ENCODE measurements at regions not wholly inside any gene's neighbourhood (a gene's known extent, or its start where the extent isn't known, plus 50 kb on each side); places are given as distances from the start of the nearest gene placed in this dataset.
"Not testable (repeated sequence)": the region's sequence is repeated elsewhere in the genome, so short reads cannot be mapped to it uniquely, and the experiment has no call there.

DNA sequence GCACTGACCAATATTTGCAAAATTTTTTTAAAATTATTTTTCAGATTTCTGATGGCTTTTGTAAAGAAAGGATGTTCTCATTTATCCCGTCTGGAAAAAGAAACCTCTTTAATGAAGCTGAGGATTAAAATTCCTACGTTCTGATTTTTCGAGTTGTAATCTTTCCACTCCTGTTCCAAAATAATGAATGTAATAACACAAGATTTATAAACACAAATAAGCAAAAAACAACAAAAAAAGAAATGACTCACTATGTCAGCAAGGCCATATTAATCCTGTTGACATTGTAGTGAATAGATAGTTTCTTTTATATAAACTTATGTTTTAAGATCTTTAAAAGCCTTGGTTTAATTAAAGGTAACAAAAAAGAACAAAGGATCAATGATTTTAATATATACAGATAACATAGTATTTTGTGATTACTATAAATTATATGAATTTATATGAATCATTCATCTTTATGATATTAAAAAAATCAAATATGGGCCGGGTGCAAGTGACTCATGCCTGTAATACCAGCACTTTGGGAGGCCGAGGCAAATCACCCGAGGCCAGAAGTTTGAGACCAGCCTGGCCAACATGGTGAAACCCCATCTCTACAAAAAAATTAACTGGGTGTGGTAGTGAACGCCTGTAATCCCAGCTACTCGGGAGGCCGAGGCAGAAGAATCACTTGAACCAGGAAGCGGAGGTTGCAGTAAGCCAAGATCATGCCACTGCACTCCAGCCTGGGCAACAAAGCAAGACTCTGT is 336.6 kb upstream of the DAB2 start:
- no peak for ATAC-seq
- no peak overlapping the region for H3K4me3 ChIP-seq (ENCODE audit: low read length)
- H3K9me3 ChIP-seq (ENCODE audit: control insufficient read depth, low read length): no peaks in the 10 kb centered on the region
- peak overlapping the region; percentile 68 for H3K27ac ChIP-seq (ENCODE audit: low read length)
- H3K4me1 ChIP-seq (ENCODE audit: control insufficient read depth, insufficient read depth, low read length): no peaks in the 10 kb centered on the region
- no peak for DNase-seq
- H3K27me3 ChIP-seq (ENCODE audit: control insufficient read depth, insufficient read depth): no peaks in the 10 kb centered on the region
- intact Hi-C loops (cut with DNase I): no loop called here
- WGBS: 75% methylated on average over 10 of the region's 10 CpGs

DNA sequence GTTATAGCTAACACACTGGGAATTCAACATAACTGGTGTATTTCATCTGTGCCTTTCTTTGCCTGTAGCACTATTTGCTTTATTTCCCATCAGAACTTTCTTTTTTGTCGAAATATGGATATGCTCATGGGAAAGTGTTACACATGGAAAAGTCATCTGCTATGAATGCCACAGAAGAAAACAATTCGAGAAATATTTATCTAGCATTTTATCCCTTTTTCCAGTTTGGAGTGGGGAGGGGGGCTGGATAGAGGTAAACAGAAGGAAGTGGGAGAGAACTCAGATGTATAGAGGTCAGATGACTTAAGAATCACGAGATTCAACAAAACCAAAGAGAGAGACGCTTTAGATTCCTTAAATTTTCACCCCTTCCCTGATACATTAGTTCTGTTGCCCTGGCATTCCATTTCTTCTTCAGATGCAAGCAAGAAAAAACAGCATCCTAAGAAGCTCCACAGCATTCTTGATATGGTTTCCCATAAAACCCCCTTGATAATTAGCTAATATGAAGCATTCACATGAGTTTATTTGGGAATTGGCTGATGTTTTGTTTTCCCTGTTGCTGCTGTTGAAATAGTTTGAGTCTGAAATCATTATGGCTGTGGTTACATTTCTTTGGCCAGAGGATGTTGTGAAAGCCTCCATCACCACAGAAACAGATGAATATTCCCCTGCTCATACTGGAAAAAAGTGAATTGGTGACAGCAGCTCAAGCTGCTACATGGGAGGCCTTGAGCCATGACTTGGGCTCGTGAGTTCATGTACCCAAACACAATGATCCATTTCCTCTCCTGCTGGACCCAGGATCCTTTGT is 335.8 kb upstream of the DAB2 start:
- no peak overlapping the region for H3K4me3 ChIP-seq (ENCODE audit: low read length)
- WGBS: 39% methylated on average over 5 of the region's 5 CpGs
- peak; percentile 16 to 63 (median 49) for DNase-seq
- H3K4me1 ChIP-seq (ENCODE audit: control insufficient read depth, insufficient read depth, low read length): no peaks in the 10 kb centered on the region
- no peak overlapping the region for H3K27ac ChIP-seq (ENCODE audit: low read length)
- H3K27me3 ChIP-seq (ENCODE audit: control insufficient read depth, insufficient read depth): no peaks in the 10 kb centered on the region
- intact Hi-C loops (cut with DNase I): no loop called here
- H3K9me3 ChIP-seq (ENCODE audit: control insufficient read depth, low read length): no peaks in the 10 kb centered on the region
- ATAC-seq: peak; percentile 84 to 97

DNA sequence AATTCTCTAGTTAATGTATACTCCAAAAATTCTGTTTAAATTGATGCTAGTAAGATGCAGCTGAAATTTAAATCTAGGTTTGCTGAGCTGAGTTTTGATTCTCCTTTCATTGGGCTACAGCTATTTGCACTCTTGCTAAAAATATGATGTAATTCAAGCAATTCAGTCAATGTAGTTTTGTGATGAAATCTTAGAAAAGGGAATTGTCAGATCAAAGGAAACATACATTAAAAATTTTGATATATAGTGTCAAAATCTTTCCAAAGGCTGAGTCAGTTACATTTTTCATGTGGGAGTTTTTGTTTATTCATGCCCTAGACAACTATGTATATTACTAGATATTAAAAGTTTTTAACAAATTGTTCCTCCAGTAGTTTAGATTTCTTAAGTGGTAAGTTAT is 334.9 kb upstream of the DAB2 start:
- no peak overlapping the region for H3K27ac ChIP-seq (ENCODE audit: low read length)

DNA sequence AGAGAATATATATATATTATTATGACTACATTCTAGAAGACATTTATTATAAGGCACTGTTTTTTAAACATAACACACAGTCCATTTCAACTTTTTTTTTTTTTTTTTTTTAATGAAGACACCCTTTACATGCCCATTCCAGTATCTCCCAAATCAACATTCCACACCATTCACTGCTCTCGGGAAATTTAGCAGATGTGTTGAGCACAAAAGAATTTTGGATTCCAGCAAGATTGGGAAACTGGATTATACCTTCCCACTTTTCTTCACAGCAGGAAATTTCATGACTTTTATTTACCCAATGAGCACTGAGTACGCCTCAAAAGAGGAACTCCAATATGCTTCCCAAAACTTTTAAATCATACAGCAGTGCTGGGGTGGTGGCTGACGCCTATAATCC is 333.6 kb upstream of the DAB2 start:
- H3K4me3 ChIP-seq (ENCODE audit: low read length): no peak overlapping the region
- ATAC-seq (no peak), DNase-seq (no peak)
- H3K27ac ChIP-seq (ENCODE audit: low read length): no peak overlapping the region
- H3K27me3 ChIP-seq (ENCODE audit: control insufficient read depth, insufficient read depth): no peaks in the 10 kb centered on the region
- no peaks in the 10 kb centered on the region for H3K4me1 ChIP-seq (ENCODE audit: control insufficient read depth, insufficient read depth, low read length)
- H3K9me3 ChIP-seq (ENCODE audit: control insufficient read depth, low read length): no peaks in the 10 kb centered on the region
- WGBS: 77% methylated on average over 3 of the region's 3 CpGs
- intact Hi-C loops (cut with DNase I): no loop called here

More for the DNA sequence above, 334.9 kb upstream of the DAB2 start:
- Histone ChIP-seq H3K27me3 (ENCODE audit: control insufficient read depth, insufficient read depth) (no peaks in the 10 kb centered on the region), H3K4me1 (ENCODE audit: control insufficient read depth, insufficient read depth, low read length) (no peaks in the 10 kb centered on the region), H3K4me3 (ENCODE audit: low read length) (no peak overlapping the region), H3K9me3 (ENCODE audit: control insufficient read depth, low read length) (no peaks in the 10 kb centered on the region)
- ATAC-seq (no peak), DNase-seq (no peak)
- intact Hi-C loops (cut with DNase I): no loop called here

DNA sequence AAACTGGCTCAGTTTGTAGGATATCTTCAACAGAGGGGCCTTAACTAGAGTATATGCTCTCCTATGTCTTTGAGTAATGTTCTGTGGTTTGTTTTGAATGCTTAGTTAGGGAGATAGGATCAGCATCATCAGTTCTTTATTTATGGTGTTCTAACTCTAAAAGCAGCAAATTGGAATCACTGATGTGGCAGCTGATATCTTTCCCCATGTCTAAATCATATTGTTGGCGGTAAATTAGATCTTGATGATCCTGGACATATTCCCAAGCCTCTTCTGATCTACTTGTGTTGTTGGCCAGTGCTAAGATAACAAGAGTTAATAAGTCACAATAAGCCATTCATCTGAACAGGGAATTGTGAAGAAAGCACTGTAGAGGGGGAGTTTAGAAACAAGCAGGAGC is 332.4 kb upstream of the DAB2 start:
- Histone ChIP-seq H3K27ac (ENCODE audit: low read length) (no peak overlapping the region), H3K27me3 (ENCODE audit: control insufficient read depth, insufficient read depth) (no peaks in the 10 kb centered on the region), H3K9me3 (ENCODE audit: control insufficient read depth, low read length) (no peaks in the 10 kb centered on the region), H3K4me1 (ENCODE audit: control insufficient read depth, insufficient read depth, low read length) (no peaks in the 10 kb centered on the region), H3K4me3 (ENCODE audit: low read length) (no peak overlapping the region)
- no peak for DNase-seq
- no peak for ATAC-seq
- 73% methylated on average over 1 of the region's 1 CpG for WGBS
- intact Hi-C loops (cut with DNase I): no loop called here

DNA sequence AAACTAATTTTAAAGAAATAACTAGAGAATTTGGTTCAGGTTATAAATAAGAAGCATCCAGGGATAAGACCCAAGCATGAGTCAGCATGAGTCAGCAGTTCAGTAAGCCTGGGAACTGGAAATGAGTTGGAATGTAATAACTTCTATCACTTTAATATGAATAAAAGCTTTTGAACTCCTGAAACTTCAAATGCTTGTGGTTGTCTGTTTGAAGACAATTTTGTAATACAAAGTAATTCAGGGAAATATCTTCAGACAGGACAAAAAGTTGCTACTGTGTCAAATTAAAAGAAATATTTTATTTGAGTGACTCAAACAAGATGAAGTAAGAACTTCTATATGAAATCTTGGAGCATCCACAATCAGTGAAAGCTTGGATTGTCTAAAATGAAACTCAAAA is 331.2 kb upstream of the DAB2 start:
- H3K4me1 ChIP-seq (ENCODE audit: control insufficient read depth, insufficient read depth, low read length): no peaks in the 10 kb centered on the region
- H3K27ac ChIP-seq (ENCODE audit: low read length): no peak overlapping the region
- no peak overlapping the region for H3K4me3 ChIP-seq (ENCODE audit: low read length)
- ATAC-seq: no peak
- H3K9me3 ChIP-seq (ENCODE audit: control insufficient read depth, low read length): no peaks in the 10 kb centered on the region
- intact Hi-C loops (cut with DNase I): no loop called here
- DNase-seq: peak in 1 of 3 donors; percentile 15
- no peaks in the 10 kb centered on the region for H3K27me3 ChIP-seq (ENCODE audit: control insufficient read depth, insufficient read depth)

DNA sequence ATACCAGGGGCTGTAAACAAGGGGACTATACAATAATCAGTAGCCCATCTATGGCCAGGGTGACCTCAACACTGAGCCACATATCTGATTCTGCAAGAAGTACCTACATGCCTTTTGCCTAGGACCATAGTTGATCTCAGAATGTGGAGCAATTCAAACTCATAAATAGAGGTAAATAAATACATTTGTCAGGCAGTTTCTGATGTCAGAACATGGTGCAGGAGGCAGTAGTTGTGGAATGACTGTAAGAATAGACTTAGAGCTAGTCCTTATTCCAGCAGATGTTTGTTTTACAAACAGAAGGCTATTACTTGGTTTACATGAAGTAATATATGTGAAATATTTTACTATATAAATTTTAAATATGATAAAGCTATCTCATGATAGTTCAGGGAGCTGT is 330.7 kb upstream of the DAB2 start:
- intact Hi-C loops (cut with DNase I): no loop called here
- Histone ChIP-seq H3K9me3 (ENCODE audit: control insufficient read depth, low read length) (no peaks in the 10 kb centered on the region), H3K4me3 (ENCODE audit: low read length) (no peak overlapping the region), H3K4me1 (ENCODE audit: control insufficient read depth, insufficient read depth, low read length) (no peaks in the 10 kb centered on the region), H3K27ac (ENCODE audit: low read length) (no peak overlapping the region), H3K27me3 (ENCODE audit: control insufficient read depth, insufficient read depth) (no peaks in the 10 kb centered on the region)
- ATAC-seq (no peak), DNase-seq (no peak)

DNA sequence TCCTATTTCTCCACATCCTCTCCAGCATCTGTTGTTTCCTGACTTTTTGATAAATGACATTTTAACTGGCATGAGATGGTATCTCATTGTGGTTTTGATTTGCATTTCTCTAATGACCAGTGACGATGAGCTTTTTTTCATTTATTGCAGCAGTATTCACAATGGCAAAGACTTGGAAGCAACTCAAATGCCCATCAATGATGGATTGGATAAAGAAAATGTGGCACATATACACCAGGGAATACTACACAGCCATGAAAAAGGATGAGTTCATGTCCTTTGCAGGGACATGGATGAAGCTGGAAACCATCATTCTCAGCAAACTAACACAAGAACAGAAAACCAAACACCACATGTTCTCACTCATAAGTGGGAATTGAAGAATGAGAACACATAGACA is 329.0 kb upstream of the DAB2 start:
- H3K4me1 ChIP-seq (ENCODE audit: control insufficient read depth, insufficient read depth, low read length); H3K27ac ChIP-seq (ENCODE audit: low read length); ATAC-seq; DNase-seq; H3K4me3 ChIP-seq (ENCODE audit: low read length); intact Hi-C loops (cut with DNase I); H3K27me3 ChIP-seq (ENCODE audit: control insufficient read depth, insufficient read depth); H3K9me3 ChIP-seq (ENCODE audit: control insufficient read depth, low read length): not testable (repeated sequence)
- 94% methylated on average over 1 of the region's 1 CpG for WGBS

DNA sequence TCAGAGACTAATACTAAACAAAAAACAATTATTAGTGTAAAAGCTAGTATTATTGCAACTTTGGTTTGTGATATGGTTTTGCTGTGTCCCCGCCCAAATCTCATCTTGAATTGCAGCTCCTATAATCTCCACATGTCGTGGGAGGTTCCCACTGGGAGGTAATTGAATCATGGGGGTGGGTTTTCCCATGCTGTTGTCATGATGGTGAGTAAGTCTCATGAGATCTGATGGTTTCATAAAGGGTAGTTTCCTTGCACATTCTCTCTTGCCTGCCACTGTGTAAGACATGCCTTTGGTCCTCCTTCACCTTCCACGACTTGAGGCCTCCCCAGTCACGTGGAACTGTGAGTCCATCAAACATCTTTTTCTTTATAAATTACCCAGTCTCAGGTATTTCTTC is 325.9 kb upstream of the DAB2 start:
- H3K4me1 ChIP-seq (ENCODE audit: control insufficient read depth, insufficient read depth, low read length): no peaks in the 10 kb centered on the region
- no peak overlapping the region for H3K27ac ChIP-seq (ENCODE audit: low read length)
- WGBS: 85% methylated on average over 4 of the region's 4 CpGs
- no peak overlapping the region for H3K4me3 ChIP-seq (ENCODE audit: low read length)
- no peaks in the 10 kb centered on the region for H3K27me3 ChIP-seq (ENCODE audit: control insufficient read depth, insufficient read depth)
- intact Hi-C loops (cut with DNase I): no loop called here
- H3K9me3 ChIP-seq (ENCODE audit: control insufficient read depth, low read length): peaks cover 3% of the 10 kb centered on the region
- DNase-seq (peak in 1 of 3 donors; percentile 0), ATAC-seq (no peak)

DNA sequence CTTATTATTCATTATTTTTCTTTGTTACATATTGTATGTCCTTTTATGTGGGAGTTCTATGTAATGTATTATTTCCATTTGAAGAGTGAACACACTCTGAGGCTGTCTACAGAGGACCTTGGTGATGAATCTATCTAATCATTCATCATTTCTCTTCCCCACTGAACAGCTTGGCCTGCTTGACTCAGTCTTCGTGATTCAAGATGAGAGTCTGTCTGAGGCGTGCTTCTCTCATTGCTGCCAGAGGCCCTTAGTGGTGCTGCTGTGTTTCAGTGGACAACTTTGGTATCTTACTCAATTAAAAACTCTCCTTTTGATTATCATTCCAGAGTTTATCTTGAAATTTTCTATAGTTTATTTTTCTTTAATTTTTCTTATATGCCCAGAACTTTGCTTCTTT is 318.1 kb upstream of the DAB2 start:
- no peak for ATAC-seq
- no peak overlapping the region for H3K27ac ChIP-seq (ENCODE audit: low read length)
- H3K9me3 ChIP-seq (ENCODE audit: control insufficient read depth, low read length): peaks cover 2% of the 10 kb centered on the region
- DNase-seq: no peak
- no peaks in the 10 kb centered on the region for H3K4me1 ChIP-seq (ENCODE audit: control insufficient read depth, insufficient read depth, low read length)
- intact Hi-C loops (cut with DNase I): no loop called here
- H3K27me3 ChIP-seq (ENCODE audit: control insufficient read depth, insufficient read depth): no peaks in the 10 kb centered on the region
- H3K4me3 ChIP-seq (ENCODE audit: low read length): no peak overlapping the region
- WGBS: 83% methylated on average over 2 of the region's 2 CpGs

DNA sequence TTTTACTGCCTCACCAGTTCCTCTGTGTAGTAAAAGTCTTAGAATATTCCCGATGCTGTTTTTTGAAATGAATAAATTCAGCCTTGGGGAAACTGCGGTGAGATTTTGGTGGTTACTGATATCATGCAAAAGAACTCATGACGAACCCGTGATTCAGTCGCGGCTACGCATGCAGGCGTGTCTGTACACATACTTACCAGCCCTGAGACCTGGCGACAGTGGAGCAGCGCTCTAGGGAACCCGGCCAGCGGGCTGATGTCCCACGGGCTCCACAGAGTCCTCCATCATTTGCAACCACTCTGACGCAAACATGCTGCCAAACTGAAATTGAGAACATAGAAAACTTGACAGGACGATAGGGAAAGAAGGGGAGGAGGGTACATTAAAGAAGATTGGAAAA is 315.6 kb upstream of the DAB2 start:
- DNase-seq (peak in 1 of 3 donors; percentile 34), ATAC-seq (no peak)
- intact Hi-C loops (cut with DNase I): no loop called here
- H3K27me3 ChIP-seq (ENCODE audit: control insufficient read depth, insufficient read depth): no peaks in the 10 kb centered on the region
- H3K9me3 ChIP-seq (ENCODE audit: control insufficient read depth, low read length): no peaks in the 10 kb centered on the region
- no peaks in the 10 kb centered on the region for H3K4me1 ChIP-seq (ENCODE audit: control insufficient read depth, insufficient read depth, low read length)
- H3K4me3 ChIP-seq (ENCODE audit: low read length): no peak overlapping the region
- no peak overlapping the region for H3K27ac ChIP-seq (ENCODE audit: low read length)
- 93% methylated on average over 15 of the region's 15 CpGs for WGBS

Data from right cardiac atrium (tissue), 5 donors.